ENCODE measurements at regions not wholly inside any gene's neighbourhood (a gene's known extent, or its start where the extent isn't known, plus 50 kb on each side); places are given as distances from the start of the nearest gene placed in this dataset.
"Not testable (repeated sequence)": the region's sequence is repeated elsewhere in the genome, so short reads cannot be mapped to it uniquely, and the experiment has no call there.

DNA sequence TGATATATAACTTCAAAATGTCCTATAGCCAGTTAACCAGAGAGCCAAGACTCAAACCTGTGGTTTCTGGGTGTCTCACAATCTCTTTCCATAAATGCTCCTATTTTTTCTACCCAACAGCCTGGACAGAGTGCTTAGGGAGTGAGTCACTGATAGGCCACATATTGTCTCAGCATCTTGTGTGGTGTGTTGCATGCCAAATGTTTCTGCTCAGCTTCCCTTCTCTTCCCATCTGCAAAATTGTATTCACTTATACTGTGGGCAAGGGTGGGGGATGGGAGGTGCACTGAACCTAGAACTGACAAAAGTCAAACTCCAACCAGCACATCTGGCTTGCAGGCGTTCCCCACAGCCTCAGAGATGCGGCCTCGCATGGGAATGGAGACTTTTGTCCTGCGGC is 123.3 kb downstream of the KCNA5 start:
- H3K27me3 ChIP-seq (ENCODE audit: control insufficient read depth, insufficient read depth, low read length), result no peaks in the 10 kb centered on the region
- no peaks in the 10 kb centered on the region for H3K4me1 ChIP-seq (ENCODE audit: control insufficient read depth, insufficient read depth, low read length)
- no peaks in the 10 kb centered on the region for H3K36me3 ChIP-seq (ENCODE audit: control insufficient read depth, insufficient read depth, low read length)
- no peak overlapping the region for H3K9ac ChIP-seq (ENCODE audit: low read depth, low read length)
- H3K9me3 ChIP-seq (ENCODE audit: control insufficient read depth, insufficient read depth, low read length), result no peaks in the 10 kb centered on the region
- H3K4me3 ChIP-seq (ENCODE audit: low read depth, low read length), result no peak overlapping the region

DNA sequence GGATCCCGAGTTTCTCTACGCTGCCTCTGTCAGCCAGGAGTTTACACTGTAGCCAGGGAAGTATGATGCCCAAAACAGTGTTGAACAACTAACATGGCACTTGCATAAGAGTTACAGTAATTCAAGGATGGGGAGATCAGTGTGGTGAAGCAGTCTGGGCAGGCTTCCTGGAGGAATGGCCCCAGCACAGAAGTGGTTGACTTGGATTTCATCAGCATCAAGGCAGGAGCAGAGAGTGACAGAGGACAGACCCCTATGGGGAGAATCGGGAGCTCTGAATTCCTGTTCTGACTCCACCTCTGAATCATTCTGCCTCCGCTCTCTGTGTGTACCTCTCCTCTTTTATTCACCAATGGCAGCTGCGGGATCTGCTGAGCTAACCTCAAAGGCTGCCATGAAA is 124.5 kb downstream of the KCNA5 start:
- Histone ChIP-seq H3K4me1 (ENCODE audit: control insufficient read depth, insufficient read depth, low read length) (no peaks in the 10 kb centered on the region), H3K27me3 (ENCODE audit: control insufficient read depth, insufficient read depth, low read length) (no peaks in the 10 kb centered on the region), H3K4me3 (ENCODE audit: low read depth, low read length) (no peak overlapping the region), H3K9me3 (ENCODE audit: control insufficient read depth, insufficient read depth, low read length) (no peaks in the 10 kb centered on the region), H3K36me3 (ENCODE audit: control insufficient read depth, insufficient read depth, low read length) (no peaks in the 10 kb centered on the region), H3K9ac (ENCODE audit: low read depth, low read length) (no peak overlapping the region)

DNA sequence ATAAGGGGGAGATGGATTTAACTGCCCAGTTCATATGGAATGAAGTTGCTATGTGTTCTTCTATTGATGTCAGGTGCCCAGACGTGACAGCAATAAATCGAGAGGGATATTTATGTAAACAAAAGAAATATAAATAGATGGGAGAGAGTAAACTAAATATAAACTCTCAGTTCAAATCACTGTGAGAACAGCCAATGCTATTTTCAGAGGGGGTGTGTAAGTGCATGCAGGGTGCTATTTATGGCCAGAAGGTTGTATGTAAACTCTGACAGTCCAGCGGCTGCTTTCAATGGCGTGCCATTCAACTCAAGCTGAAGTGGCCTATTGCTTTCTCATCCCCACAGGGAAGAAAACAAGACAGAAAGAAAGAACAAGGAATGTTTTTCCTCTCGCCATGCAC is 127.2 kb downstream of the KCNA5 start:
- H3K9ac ChIP-seq (ENCODE audit: low read depth, low read length), result no peak overlapping the region
- H3K9me3 ChIP-seq (ENCODE audit: control insufficient read depth, insufficient read depth, low read length), result no peaks in the 10 kb centered on the region
- no peaks in the 10 kb centered on the region for H3K27me3 ChIP-seq (ENCODE audit: control insufficient read depth, insufficient read depth, low read length)
- H3K36me3 ChIP-seq (ENCODE audit: control insufficient read depth, insufficient read depth, low read length), result no peaks in the 10 kb centered on the region
- H3K4me1 ChIP-seq (ENCODE audit: control insufficient read depth, insufficient read depth, low read length), result no peaks in the 10 kb centered on the region
- H3K4me3 ChIP-seq (ENCODE audit: low read depth, low read length), result no peak overlapping the region

DNA sequence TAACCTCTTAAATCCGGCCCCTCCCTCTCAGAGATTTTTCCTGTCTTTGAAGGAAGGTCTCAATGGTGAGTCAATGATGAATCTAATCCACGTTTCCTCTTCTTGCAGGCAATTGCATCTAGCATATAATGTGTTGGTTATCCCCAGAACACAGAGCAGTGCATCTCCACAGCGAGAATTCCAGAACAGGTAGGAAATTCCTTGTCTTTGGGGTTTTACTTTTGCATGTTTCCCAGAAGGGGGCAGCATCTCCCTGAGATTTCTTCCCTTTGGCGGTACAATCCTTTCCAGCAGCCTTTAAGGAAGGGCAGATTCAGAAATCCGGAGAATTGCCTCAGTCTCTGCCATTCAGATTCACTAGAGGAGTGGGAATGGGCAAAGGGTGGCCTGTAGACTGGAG is 128.0 kb downstream of the KCNA5 start:
- Histone ChIP-seq H3K4me1 (ENCODE audit: control insufficient read depth, insufficient read depth, low read length) (no peaks in the 10 kb centered on the region), H3K36me3 (ENCODE audit: control insufficient read depth, insufficient read depth, low read length) (no peaks in the 10 kb centered on the region), H3K9me3 (ENCODE audit: control insufficient read depth, insufficient read depth, low read length) (no peaks in the 10 kb centered on the region), H3K27me3 (ENCODE audit: control insufficient read depth, insufficient read depth, low read length) (no peaks in the 10 kb centered on the region), H3K4me3 (ENCODE audit: low read depth, low read length) (no peak overlapping the region), H3K9ac (ENCODE audit: low read depth, low read length) (no peak overlapping the region)

DNA sequence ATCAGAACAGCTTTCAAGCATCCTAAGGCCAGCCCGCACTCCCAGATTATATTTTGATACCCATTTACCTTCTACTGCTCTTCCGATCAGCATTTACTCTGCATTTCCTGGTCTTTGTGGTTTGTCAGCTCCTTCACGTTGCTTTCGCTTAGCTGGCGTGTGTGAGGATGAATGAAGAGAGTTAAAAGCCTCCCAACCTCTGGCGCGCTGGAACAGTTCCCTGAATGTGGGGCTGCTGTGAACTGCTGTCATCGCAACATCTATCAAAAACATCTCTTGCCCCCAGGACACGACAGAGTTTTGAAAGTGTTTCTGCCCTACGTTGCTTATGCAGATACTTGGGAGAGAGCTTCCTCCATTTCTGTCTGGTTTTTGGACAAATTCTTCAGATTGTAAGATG is 129.2 kb downstream of the KCNA5 start:
- Histone ChIP-seq H3K9ac (ENCODE audit: low read depth, low read length) (no peak overlapping the region), H3K4me1 (ENCODE audit: control insufficient read depth, insufficient read depth, low read length) (no peaks in the 10 kb centered on the region), H3K27me3 (ENCODE audit: control insufficient read depth, insufficient read depth, low read length) (no peaks in the 10 kb centered on the region), H3K9me3 (ENCODE audit: control insufficient read depth, insufficient read depth, low read length) (no peaks in the 10 kb centered on the region), H3K36me3 (ENCODE audit: control insufficient read depth, insufficient read depth, low read length) (no peaks in the 10 kb centered on the region), H3K4me3 (ENCODE audit: low read depth, low read length) (no peak overlapping the region)

DNA sequence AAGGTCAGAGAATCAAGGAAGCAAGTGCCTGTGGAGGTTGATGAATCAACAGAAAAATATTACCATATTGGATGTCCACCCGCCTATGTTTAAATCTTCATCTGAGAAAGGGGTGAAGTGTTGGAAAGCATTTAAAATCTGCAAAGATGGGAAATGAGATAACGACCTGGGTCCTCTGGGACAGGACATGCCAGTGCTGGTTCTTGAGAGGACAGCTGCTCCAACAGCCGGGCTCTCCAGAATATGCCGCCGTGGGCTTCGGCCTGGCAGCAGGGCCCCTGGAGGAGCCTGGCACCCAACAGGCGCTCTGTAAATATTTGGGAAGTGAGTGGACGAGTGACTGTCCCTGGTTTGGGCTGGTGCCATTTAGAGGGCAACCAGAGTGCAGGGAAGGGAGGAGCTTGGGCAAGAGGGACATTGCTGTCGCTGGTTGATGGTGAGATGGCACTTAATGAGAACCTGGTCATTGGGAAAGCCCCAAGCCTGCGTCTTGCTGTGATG is 129.9 kb downstream of the KCNA5 start:
- no peak overlapping the region for H3K9ac ChIP-seq (ENCODE audit: low read depth, low read length)
- H3K4me3 ChIP-seq (ENCODE audit: low read depth, low read length), result no peak overlapping the region
- H3K9me3 ChIP-seq (ENCODE audit: control insufficient read depth, insufficient read depth, low read length), result no peaks in the 10 kb centered on the region
- H3K27me3 ChIP-seq (ENCODE audit: control insufficient read depth, insufficient read depth, low read length), result no peaks in the 10 kb centered on the region
- no peaks in the 10 kb centered on the region for H3K36me3 ChIP-seq (ENCODE audit: control insufficient read depth, insufficient read depth, low read length)
- no peaks in the 10 kb centered on the region for H3K4me1 ChIP-seq (ENCODE audit: control insufficient read depth, insufficient read depth, low read length)

DNA sequence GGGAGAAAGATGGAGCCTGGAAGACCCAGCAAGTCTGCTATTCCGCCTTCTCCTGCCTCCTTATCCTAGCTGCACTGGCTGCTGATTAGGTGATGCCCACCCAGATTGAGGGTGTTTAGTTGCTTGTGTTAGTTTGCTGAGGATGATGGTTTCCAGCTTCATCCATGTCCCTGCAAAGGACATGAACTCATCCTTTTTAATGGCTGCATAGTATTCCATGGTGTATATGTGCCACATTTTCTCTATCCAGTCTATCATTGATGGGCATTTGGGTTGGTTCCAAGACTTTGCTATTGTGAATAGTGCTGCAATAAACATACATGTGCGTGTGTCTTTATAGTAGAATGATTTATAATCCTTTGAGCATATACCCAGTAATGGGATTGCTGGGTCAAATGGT is 131.7 kb downstream of the KCNA5 start:
- H3K27me3 ChIP-seq (ENCODE audit: control insufficient read depth, insufficient read depth, low read length); H3K9ac ChIP-seq (ENCODE audit: low read depth, low read length); H3K4me3 ChIP-seq (ENCODE audit: low read depth, low read length); H3K9me3 ChIP-seq (ENCODE audit: control insufficient read depth, insufficient read depth, low read length); H3K4me1 ChIP-seq (ENCODE audit: control insufficient read depth, insufficient read depth, low read length); H3K36me3 ChIP-seq (ENCODE audit: control insufficient read depth, insufficient read depth, low read length): not testable (repeated sequence)

DNA sequence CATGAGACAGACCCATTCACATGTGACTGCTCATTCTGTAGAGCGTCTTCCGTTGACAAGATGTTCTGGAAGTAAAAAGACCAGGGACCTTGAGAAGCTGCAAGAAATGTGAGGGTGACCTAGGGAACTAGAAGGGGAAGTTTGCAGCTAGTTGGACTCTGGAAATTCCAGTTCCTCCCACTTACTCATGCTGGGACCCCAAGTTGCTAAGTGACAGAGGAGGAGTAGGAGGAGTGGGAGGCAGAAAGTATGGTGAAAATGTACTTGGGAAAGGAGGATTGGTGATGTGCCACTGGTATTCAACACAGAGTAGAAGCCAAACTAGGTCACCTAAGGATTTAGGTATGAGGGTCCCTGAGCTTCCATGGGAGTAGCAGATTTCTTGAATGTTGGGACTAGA is 132.4 kb downstream of the KCNA5 start:
- no peaks in the 10 kb centered on the region for H3K27me3 ChIP-seq (ENCODE audit: control insufficient read depth, insufficient read depth, low read length)
- no peaks in the 10 kb centered on the region for H3K36me3 ChIP-seq (ENCODE audit: control insufficient read depth, insufficient read depth, low read length)
- no peak overlapping the region for H3K9ac ChIP-seq (ENCODE audit: low read depth, low read length)
- no peaks in the 10 kb centered on the region for H3K4me1 ChIP-seq (ENCODE audit: control insufficient read depth, insufficient read depth, low read length)
- H3K9me3 ChIP-seq (ENCODE audit: control insufficient read depth, insufficient read depth, low read length), result no peaks in the 10 kb centered on the region
- H3K4me3 ChIP-seq (ENCODE audit: low read depth, low read length), result no peak overlapping the region

DNA sequence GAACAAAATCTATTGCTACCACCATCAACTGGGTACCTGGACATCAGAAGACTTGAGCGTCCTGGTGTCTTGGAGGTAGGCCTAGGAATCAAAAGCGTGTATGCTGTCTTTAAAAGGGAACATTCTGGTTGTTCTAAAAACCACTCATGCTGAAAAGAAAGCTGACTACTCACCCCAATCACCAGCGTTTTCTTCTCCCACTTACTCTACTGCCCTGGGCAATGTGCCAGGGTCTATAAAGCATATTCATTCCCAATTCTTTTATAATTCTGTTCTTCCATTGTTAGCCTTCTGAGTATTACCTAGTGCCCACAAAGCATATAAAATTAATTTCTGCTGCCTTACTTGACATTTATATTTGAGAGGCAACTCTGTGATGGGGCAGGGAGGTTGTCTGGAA is 133.4 kb downstream of the KCNA5 start:
- H3K4me3 ChIP-seq (ENCODE audit: low read depth, low read length), result no peak overlapping the region
- no peaks in the 10 kb centered on the region for H3K4me1 ChIP-seq (ENCODE audit: control insufficient read depth, insufficient read depth, low read length)
- H3K9ac ChIP-seq (ENCODE audit: low read depth, low read length), result no peak overlapping the region
- no peaks in the 10 kb centered on the region for H3K9me3 ChIP-seq (ENCODE audit: control insufficient read depth, insufficient read depth, low read length)
- H3K36me3 ChIP-seq (ENCODE audit: control insufficient read depth, insufficient read depth, low read length), result no peaks in the 10 kb centered on the region
- no peaks in the 10 kb centered on the region for H3K27me3 ChIP-seq (ENCODE audit: control insufficient read depth, insufficient read depth, low read length)

DNA sequence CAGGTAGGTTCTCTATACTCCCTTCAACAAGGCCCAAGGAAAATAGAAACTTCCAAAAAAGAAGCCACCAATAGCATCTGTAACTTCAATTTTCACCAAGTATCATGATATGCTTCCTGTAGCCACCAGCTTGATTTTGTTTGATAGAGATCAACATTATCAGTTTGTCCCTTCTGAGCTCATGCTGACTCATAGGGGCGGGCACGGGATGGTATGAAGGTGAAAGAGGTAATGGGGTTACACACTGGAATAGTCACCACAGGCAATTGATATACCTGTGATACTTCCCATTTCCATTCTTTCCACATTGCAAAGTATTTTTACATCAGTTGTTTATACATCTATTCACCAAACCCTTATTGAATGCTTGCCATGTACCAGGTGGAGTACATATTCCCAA is 134.1 kb downstream of the KCNA5 start:
- Histone ChIP-seq H3K36me3 (ENCODE audit: control insufficient read depth, insufficient read depth, low read length) (no peaks in the 10 kb centered on the region), H3K4me1 (ENCODE audit: control insufficient read depth, insufficient read depth, low read length) (no peaks in the 10 kb centered on the region), H3K4me3 (ENCODE audit: low read depth, low read length) (no peak overlapping the region), H3K9me3 (ENCODE audit: control insufficient read depth, insufficient read depth, low read length) (no peaks in the 10 kb centered on the region), H3K27me3 (ENCODE audit: control insufficient read depth, insufficient read depth, low read length) (no peaks in the 10 kb centered on the region), H3K9ac (ENCODE audit: low read depth, low read length) (no peak overlapping the region)

DNA sequence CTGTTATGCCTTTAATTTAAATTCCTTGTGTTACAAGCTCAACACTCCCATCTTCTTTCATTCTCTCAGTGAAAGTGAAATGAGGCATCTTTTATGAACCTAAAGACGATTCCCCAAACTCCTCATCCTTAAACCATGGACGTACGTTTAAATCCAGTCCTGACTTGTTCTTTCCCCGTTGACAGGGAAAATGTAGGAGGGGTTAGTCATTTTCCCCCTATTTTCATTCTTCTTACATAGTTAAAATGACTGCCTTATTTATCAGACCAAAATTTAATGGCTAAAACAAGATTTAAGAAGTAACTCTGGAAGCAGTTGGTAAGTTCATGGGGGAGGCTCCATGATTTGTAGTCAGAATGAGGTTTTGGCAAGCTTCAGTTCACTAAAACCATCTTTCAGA is 134.9 kb downstream of the KCNA5 start:
- Histone ChIP-seq H3K4me3 (ENCODE audit: low read depth, low read length) (no peak overlapping the region), H3K4me1 (ENCODE audit: control insufficient read depth, insufficient read depth, low read length) (no peaks in the 10 kb centered on the region), H3K27me3 (ENCODE audit: control insufficient read depth, insufficient read depth, low read length) (no peaks in the 10 kb centered on the region), H3K36me3 (ENCODE audit: control insufficient read depth, insufficient read depth, low read length) (no peaks in the 10 kb centered on the region), H3K9ac (ENCODE audit: low read depth, low read length) (no peak overlapping the region), H3K9me3 (ENCODE audit: control insufficient read depth, insufficient read depth, low read length) (no peaks in the 10 kb centered on the region)

DNA sequence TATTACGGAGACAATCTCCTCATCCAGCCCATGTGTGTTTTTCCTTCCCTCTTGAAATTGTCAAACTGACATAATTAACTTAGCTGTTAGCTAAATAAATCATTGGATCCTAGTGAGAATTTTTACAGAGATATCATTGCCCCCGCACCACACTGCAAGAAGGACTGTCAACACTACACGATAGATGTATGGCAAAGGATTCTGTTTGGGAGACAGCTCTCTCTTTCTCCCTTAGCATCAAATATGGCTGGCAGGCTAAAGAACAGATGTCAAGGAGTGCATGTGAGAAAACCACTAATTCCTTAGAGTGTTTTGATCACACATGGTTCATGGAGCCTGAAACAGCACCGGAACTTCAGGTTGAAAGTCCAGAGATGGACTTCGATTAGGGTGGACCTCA is 136.8 kb downstream of the KCNA5 start:
- H3K9ac ChIP-seq (ENCODE audit: low read depth, low read length), result no peak overlapping the region
- H3K4me1 ChIP-seq (ENCODE audit: control insufficient read depth, insufficient read depth, low read length), result no peaks in the 10 kb centered on the region
- no peaks in the 10 kb centered on the region for H3K27me3 ChIP-seq (ENCODE audit: control insufficient read depth, insufficient read depth, low read length)
- no peaks in the 10 kb centered on the region for H3K36me3 ChIP-seq (ENCODE audit: control insufficient read depth, insufficient read depth, low read length)
- no peaks in the 10 kb centered on the region for H3K9me3 ChIP-seq (ENCODE audit: control insufficient read depth, insufficient read depth, low read length)
- H3K4me3 ChIP-seq (ENCODE audit: low read depth, low read length), result no peak overlapping the region

DNA sequence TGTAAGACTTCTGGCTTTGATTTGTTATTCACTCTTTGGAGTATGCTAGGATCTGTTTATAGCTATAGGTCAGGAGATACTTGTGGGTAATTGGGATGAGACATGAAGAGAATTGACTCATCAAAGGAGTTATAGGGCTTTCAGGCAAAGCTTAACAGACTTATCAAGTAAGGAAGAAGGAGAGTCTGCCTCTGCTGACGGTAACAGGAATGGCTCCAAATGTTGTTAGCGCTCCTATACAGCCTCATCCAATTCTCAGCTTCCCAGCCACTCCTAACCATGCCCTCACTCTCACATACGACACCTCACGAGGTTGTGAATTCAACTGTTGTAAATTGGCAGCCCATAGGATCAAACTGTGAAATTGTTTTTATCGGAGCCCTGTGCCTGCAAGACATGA is 140.5 kb downstream of the KCNA5 start:
- H3K4me1 ChIP-seq (ENCODE audit: control insufficient read depth, insufficient read depth, low read length), result no peaks in the 10 kb centered on the region
- no peaks in the 10 kb centered on the region for H3K27me3 ChIP-seq (ENCODE audit: control insufficient read depth, insufficient read depth, low read length)
- H3K36me3 ChIP-seq (ENCODE audit: control insufficient read depth, insufficient read depth, low read length), result no peaks in the 10 kb centered on the region
- H3K4me3 ChIP-seq (ENCODE audit: low read depth, low read length), result no peak overlapping the region
- H3K9me3 ChIP-seq (ENCODE audit: control insufficient read depth, insufficient read depth, low read length), result no peaks in the 10 kb centered on the region
- no peak overlapping the region for H3K9ac ChIP-seq (ENCODE audit: low read depth, low read length)
